Left hindlimb (tissue), 1 donor: ENCODE measurements at regions not wholly inside any gene's neighbourhood (a gene's known extent, or its start where the extent isn't known, plus 50 kb on each side); places are given as distances from the start of the nearest gene placed in this dataset.
"Not testable (repeated sequence)": the region's sequence is repeated elsewhere in the genome, so short reads cannot be mapped to it uniquely, and the experiment has no call there.

ENCODE experiments used
- DNase-seq: peaks from one replicate; pipeline ENCODE4 v3.0.0-alpha.2; 2018

DNA sequence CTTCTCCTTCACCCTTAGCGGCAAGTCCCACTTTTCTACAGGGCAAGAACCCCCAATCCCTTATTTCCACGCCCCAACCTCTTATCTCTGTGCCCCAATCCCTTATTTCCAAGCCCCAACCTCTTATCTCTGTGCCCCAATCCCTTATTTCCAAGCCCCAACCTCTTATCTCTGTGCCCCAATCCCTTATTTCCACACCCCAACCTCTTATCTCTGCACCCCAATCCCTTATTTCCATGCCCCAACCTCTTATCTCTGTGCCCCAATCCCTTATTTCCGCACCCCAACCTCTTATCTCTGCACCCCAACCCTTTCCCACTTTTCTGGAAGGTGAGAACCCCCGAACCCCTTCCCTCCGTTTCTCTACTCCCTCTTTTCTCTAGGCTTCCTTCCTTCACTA is 116.1 kb upstream of the GJE1 start:
- not testable (repeated sequence) for DNase-seq

DNA sequence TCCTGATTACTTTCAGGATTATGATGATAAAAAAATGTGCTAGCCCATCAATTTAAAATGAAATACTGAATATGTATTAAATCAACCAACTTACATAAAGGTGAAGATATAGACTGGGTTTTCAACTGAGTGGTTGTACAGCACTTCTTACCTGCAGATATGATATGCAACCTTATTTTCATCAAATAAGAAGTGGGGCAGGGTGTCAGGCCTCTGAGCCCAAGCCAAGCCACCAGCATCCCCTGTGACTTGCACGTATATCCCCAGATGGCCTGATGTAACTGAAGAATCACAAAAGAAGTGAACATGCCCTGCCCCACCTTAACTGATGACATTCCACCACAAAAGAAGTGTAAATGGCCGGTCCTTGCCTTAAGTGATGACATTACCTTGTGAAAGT is 117.3 kb upstream of the GJE1 start:
- DNase-seq, result not testable (repeated sequence)

DNA sequence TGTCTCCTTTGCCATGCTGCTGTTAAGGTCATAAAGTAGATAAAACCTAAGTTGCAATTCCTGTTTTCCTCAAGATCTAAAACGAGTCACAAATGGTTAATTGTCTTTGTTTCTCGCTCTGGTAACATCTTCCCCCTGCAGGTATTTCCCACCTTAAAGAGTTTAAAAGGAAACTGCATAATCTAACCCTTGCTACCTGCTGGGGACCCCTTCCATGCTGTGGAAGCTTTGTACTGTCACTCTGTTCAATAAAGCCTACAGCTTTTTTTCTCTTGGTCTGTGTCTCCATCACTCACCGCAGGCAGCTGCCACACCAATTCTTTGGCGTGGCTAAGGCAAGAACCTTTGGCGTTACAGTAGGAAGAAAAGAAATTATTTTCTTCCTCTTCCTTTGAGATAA is 117.7 kb upstream of the GJE1 start:
- no peak for DNase-seq

DNA sequence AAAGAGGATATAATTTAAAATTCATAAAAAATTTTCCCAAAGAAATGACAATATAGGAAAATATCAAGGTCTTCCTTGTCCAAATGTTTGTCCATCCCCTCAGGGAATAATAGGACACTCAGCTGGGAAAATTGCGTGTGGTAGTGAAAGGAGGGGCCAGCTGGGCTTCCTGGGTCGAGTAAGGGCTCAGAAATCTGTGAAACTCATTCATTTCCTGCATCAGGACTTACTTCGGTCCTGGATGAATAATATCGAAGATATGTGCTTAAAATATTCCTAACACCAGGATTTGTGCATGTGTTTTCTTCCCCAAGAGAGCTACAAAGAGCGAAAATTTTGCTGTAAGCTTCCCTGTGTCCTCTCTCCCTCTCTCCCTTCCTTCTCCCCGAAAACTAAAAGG is 118.2 kb upstream of the GJE1 start:
- DNase-seq, result no peak

DNA sequence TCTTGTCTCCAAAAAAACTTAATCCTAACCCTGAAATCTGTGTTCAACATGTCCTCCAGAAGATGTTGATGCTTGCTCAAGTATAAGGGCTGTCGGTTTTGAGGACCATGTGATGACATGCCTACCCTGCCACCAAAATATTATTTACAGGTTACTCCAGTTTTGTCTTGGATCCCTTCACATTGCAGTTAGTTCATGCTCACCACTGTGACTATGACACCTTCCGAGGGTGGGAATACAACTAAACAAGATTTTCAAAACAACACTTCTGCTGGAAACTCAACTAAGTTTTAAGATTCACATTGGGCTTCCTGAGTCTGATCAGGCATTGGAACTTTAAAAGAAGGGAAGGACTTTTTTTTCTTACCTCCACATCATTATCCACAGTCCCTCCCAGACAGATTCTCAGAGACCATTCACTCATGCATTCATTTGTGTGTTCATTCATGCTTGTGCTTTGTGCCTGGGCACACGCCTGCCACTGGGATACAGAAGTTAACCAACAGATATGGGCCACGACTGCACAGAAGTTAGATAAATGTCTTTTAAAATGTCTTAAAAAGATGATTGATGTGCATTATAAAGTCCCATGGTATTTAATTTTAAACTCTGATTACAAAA is 118.7 kb upstream of the GJE1 start:
- no peak for DNase-seq

DNA sequence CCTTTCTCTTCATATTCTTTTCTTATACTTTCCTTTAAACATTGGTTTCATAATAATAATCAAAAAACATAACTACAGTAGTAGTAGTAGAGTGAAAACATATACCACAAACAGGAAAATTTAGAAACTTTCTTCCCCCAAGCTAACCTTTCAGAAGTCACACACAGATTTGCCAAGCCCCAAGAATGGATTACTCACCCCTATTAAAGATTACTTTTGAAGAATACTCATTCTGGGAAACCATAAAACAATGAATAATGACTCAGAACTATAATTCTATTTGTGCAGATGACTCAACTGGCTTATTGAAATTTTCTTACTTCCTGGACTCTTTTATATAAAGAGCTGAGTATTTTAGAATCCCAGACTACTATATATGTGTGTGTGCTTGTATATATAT is 119.4 kb upstream of the GJE1 start:
- DNase-seq, result no peak

DNA sequence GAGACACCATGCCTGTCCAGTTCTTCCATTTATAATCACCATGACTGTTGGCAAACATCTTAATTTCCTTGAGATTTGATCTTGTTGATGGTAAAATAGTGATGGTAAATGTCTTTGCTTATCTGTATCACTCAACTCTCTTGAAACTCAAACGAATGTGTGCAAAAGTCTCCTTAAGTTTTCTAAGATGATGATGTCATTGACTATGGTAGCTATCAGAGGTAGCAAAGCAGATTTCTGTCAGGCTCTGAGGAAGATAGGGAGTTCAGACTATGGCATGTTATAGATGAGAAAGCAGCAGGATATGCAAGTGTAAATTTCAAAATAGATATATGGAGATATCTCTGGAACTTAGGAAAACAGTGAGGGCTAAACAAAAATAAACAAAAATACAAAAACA is 121.0 kb upstream of the GJE1 start:
- no peak for DNase-seq

DNA sequence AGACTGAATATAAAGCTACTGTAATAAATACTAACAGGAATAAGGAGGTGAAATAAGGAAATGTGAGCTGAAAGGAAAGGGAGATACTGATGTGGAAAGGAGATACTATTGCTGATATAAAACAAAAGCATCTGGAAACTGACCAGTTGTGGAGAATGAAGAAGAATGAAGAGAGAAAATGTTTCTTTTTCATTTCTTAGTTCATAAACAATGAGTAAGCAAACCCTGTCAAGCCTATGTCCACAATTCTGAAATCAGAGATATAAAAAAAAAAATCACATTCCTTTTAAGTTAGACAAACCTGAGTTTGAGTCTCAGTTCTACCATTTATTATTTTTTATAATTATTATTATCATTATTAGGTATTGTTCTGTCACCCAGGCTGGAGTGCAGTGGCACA is 121.6 kb upstream of the GJE1 start:
- DNase-seq, result no peak

DNA sequence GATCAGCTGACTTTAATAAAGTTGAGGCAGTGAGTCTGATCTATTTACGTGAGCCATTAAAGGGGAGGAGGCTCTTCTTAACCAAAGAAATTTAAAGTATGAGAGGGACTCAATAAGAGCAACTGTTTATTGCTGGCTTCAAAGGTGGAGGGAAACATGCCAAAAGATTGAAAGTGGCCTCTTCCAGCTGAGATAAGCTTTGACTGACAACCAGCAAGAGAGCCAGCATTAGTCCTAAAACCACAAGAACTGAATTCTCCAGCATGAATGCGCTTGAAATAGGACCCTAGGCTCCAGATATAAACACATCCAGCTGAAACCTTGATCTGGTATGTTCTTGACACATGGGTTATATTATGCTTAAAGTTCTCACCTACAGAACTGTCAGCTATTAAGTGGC is 123.1 kb upstream of the GJE1 start:
- DNase-seq, result no peak

DNA sequence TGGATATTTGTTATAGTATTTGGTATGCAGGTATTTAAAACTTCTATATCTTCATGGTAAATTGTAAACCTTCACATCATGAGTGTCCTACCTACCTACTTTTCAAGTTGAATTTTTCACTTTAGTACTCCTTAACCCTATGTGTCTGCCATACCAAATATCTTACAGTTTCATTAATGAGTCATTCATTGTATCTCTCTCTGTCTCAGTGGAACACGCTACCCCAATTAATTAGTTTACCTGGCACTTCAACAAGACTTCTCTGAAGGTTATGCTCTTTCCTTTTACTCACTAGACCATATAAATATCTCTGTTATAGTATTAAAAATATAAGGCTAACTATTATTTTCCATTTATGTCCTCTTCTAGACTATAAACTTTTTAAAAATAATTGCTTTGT is 123.9 kb upstream of the GJE1 start:
- DNase-seq, result no peak

DNA sequence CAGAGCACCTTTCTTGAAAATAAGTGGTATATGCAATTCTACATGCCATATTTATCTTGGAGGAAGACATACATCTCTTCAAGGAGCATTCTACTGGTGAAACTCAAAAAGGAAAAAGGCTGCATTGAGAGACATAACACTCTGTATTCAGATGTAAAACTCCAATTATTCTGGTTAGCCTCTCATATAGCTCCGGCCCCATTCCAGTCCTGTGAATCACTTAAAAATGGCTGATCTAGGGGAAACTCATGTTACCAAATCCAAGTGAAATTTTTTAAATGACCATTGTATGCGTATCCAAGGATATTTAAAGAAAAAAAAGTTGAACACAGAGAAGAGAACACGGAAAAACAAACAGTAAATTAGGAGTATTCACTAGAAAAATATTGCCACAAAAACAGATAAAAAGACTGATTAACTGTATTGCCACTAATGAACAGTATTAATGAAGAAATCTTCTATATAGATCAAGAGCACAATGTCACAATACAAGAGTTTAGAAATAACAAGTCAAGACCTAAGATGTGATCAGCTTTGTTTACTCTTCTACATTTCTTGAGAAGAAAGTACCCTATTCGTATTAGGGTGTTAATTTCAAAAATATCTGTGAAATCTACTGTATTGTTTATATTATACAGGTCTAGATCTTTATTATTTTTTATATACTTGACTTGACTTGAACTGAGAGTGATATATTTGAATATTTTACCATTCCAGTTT is 124.5 kb upstream of the GJE1 start:
- DNase-seq, result no peak

DNA sequence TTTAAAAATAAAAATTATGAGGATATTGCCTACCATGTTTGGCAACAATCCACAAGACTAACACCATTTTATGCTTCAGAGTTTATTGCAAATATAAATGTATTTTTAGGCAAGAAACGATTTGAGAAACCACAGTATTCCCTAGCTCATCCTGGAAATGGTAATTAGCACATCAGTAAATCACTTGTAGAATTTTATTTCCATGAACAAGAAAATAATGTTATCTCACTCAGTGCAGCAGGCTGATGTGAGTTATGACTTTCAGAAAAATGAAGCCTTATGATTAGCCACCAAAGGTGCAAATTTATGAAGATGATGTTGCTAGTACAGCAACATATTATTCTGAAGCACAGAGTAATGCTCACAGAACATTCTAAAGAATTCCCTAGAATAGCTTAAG is 127.7 kb upstream of the GJE1 start:
- no peak for DNase-seq

DNA sequence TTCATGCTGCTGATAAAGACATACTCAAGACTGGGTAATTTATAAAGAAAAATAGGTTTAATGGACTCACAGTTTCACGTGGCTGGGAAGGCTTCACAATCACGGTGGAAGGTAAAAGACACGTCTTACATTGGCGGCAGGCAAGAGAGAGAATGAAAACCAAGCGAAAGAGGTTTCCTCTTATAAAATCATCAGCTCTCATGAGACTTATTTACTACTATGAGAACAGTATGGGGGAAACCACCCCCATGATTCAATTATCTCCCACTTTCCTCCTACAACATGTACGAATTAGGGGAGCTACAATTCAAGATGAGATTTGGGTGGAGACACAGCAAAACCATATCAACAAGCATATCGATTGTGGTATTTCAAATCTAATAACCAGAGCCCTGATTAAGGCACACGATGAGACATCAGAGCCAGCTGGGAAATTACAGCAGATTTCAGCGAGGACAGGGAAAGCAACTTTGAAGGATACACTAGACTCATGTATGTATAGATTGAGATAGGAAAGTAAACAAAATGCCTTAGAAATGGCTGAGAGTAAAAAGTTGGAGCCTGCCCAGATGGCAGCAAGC is 129.8 kb upstream of the GJE1 start:
- no peak for DNase-seq

DNA sequence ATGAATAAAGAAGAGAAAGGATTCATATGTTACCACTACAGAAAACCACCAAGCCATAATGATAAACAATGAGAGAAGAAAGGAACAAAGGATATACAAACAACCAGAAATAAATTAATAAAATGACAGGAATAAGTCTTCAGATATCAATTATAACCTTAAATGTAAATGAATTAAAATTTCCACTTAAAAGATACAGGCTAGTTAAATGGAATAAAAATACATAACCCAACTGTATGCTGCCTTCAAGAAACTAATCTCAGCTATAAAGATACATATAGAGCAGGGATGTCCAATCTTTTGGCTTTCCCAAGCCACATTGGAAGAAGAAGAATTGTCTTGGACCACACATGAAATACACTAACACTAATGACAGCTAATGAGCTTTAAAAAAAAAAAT is 135.9 kb upstream of the GJE1 start:
- DNase-seq, result no peak

DNA sequence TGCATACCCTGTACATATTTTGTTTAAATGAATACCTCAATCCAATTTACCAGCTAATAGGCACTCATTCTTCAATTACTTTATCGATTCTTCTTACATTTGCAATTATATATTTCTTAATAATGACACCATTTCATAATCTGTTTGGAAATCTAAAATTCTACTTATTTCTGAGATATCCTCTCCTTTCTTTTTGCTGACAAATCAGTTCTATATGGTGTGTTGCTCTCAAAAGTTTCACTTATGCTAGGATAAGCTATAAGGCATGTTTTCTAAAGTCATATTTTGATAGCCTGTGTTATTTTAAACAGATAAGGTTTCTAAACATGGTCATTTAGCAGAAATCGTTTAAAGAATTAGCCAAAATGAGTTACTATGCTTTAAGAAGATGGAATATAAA is 140.6 kb upstream of the GJE1 start:
- DNase-seq, result no peak

DNA sequence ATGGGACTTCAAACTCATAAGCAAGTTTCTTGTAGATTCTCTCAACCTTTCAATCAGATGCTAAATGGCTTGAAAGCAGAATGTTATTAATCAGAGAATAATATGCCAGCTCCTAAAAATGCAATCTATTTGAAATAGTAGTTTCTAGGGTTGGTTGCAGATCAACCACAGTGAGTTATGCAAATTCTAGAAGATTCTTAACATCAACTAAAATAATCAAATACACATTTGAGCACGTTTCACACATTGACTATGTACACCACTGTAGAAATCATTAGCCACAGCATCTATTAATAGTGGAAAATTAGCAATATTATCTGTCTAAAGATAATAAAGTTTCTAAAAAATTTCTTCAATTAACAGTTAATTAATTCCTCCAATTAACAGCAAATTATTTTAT is 141.9 kb upstream of the GJE1 start:
- no peak for DNase-seq

DNA sequence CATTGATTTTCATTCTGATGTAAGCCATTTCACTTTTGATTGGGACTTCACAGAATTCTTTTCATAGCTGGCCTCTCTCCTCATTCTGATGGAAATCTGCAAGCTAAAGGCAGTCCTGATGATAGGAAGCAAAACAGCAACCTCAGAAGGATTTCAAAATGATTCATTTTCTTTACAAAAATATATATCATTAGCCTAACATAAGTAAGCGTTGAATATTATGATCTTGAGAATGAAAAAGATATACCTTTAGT is 143.1 kb upstream of the GJE1 start:
- DNase-seq, result no peak

DNA sequence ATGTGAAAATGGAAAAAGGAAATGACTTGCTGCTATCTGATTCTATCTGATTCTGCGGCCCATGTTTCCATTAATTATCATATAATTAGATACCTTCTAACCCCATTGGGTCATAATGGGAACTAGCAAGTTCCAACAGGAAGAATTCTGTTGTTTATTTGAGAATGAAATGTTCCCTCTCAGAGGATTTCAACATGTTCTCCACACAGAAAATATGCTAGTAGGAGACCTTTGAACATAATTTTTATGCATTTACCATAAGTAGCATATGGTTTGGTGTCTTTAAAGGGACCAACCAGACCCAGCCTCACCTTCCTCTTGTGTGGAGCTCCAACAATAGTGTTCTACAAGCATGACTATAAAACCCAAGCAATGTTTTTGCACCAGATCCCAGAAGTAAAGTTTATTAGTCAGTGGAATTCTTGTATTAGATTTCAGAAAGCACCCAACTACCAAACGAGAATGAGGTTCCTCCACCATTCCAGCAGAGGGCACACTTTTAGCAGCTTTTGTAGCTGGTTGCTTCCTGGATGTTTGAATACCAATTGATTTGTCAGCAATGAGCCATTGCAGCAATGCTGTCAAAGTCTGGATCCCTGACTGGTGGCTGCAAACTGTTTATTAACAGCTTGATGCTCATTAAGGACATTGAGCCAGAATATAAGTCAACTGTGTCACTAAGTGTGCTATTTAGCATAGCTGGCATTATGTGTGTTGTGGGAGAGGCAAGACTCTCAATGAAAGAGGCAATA is 143.6 kb upstream of the GJE1 start:
- no peak for DNase-seq

DNA sequence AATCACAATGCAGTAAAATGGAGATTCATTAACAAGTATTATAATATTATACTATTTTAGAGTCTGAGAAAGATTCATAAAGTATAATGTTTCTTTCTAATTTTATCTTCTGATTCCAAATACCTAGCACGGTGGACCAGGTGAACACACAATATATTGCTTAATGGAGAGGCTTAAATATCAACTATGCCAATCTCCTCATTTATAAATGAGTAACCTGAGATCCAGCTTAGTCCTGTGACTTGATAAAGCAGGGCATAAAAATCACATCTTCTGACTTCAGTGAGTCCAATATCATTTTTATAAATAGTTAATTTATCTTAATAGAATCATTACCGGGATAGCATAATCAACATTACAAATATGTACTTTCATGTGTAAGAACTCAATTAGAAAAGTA is 144.4 kb upstream of the GJE1 start:
- DNase-seq, result no peak

DNA sequence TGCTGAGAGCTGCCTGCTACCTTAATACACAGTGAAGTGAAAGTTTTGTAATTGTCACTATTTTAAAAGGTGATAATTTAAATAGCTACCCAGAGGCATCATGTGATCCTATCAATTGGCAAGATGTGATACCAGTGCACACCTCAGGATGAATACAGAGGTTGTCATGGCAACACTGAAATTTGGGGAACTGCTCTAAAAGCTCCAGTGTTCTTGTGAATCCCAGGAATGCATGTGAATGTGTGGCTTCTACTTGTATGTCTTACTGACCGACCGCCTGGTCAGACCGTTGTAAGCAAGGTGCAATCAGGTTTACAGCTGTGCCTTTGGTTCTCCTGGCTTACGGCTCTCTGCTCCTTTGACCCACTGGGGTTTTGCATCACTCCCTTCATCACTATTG is 146.3 kb upstream of the GJE1 start:
- no peak for DNase-seq

DNA sequence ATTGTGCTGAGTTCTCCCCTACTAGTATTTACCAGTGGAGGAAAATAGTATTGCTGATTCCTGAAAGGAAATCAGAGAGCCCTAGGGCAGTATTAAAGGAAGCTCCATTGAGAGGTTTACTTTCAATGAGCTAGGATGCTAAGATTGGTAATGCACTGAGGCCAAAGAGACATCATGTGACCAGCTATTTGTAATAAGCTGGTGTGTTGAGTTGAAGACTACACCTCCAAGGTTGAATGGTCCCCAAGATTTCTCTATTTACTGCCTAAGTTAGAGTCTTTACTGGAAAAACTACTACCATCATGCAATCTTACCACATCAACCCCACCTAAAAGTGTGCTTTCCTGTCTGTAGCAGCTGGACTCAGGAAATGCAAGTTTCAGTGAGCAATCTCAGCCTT is 151.5 kb upstream of the GJE1 start:
- DNase-seq, result no peak

DNA sequence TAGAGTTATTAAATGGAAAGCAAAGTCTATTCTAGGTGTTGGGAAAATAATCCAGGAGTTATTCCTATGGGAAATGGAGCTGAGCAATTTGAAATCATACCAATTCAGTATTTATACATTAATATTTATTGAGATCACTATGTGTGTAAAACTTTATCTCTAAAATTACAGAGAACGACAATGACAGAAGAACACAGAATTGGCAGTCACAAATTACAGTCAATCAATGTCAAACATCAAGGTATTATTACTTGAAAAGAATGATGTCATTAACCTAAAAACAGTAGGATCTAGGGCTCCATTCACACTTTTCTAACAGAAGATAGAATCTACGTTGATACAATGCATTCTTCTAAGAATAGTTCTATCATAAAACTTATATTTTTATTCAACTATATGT is 154.9 kb upstream of the GJE1 start:
- DNase-seq, result no peak

DNA sequence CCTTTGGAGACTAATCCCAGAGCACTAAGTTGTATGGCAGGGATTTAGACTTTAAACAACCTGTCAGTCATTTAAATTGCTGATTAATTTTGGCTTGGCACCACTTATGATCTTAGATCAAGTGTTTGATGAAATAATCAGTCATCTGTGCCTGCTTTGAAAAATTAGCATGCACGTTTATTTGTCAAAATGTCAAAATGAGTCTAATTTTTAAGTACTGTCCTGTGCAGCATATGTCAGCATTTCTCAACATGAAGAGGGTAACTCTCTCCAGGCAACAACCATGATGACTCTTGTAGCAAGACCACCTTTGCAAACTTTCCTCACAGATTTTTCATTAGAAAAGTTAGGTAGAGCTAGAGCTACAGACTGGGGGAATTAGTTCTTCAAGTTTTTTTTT is 155.7 kb upstream of the GJE1 start:
- DNase-seq, result no peak

DNA sequence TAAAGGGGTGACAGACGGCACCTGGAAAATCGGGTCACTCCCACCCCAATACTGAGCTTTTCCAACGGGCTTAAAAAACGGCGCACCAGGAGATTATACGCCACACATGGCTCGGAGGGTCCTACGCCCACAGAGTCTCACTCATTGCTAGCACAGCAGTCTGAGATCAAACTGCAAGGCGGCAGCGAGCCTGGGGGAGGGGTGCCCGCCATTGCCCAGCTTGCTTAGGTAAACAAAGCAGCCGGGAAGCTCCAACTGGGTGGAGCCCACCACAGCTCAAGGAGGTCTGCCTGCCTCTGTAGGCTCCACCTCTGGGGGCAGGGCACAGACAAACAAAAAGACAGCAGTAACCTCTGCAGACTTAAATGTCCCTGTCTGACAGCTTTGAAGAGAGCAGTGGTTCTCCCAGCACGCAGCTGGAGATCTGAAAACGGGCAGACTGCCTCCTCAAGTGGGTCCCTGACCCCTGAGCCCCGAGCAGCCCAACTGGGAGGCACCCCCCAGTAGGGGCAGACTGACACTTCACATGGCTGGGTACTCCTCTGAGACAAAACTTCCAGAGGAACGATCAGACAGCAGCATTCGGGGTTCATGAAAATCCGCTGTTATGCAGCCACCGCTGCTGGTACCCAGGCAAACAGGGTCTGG is 162.8 kb upstream of the GJE1 start:
- DNase-seq, result not testable (repeated sequence)
